Astrocyte of the spinal cord (primary cell): ENCODE measurements at regions not wholly inside any gene's neighbourhood (a gene's known extent, or its start where the extent isn't known, plus 50 kb on each side); places are given as distances from the start of the nearest gene placed in this dataset.

Experiments used
- DNase-seq: peaks from one replicate; pipeline ENCODE4 v3.0.0; 2011; ENCODE audit warnings: low read depth, low spot score
- H3K4me3 ChIP-seq: 2 replicates; pipeline ENCODE4 v1.5.1; 2011; ENCODE audit warnings: low read depth, mild to moderate bottlenecking, low read length, moderate library complexity
- CTCF ChIP-seq: IDR thresholded peaks from 2 replicates; pipeline ENCODE4 v1.5.1; 2012; ENCODE audit warnings: low read depth, mild to moderate bottlenecking, low read length, inconsistent platforms
- in situ Hi-C: cut with HindIII; loops from 2 replicates; pipeline ENCODE4 v1.10.0; 2017; ENCODE audit warnings: low sequenced_read_pairs

- in situ Hi-C loops = no loop called here
- no peak overlapping the region for H3K4me3 ChIP-seq
- no peak for DNase-seq
- no peak for TF ChIP-seq CTCF
Observed at GRCh38 chr14:84252706-84253105, 1277.2 kb upstream of the FLRT2 start.

GRCh38 chr14:84253326-84253725 is 1276.6 kb upstream of the FLRT2 start:
- in situ Hi-C loops = no loop called here
- no peak for TF ChIP-seq CTCF

GRCh38 chr14:84254290-84254689 is 1275.7 kb upstream of the FLRT2 start:
- in situ Hi-C loops = no loop called here
- TF ChIP-seq CTCF = no peak
- DNase-seq = no peak
- no peak overlapping the region for H3K4me3 ChIP-seq

More at GRCh38 chr14:84253326-84253725, 1276.6 kb upstream of the FLRT2 start:
- DNase-seq = no peak
- no peak overlapping the region for H3K4me3 ChIP-seq

- TF ChIP-seq CTCF = no peak
- in situ Hi-C loops = no loop called here
- no peak for DNase-seq
- H3K4me3 ChIP-seq = no peak overlapping the region
Observed at GRCh38 chr14:84262932-84263331, 1267.0 kb upstream of the FLRT2 start.

GRCh38 chr14:84272290-84272721 is 1257.6 kb upstream of the FLRT2 start:
- DNase-seq = no peak
- in situ Hi-C loops = no loop called here
- no peak overlapping the region for H3K4me3 ChIP-seq
- TF ChIP-seq CTCF = no peak

GRCh38 chr14:84273181-84273580 is 1256.8 kb upstream of the FLRT2 start:
- H3K4me3 ChIP-seq = no peak overlapping the region
- DNase-seq = no peak
- in situ Hi-C loops = no loop called here
- no peak for TF ChIP-seq CTCF

- in situ Hi-C loops = no loop called here
- TF ChIP-seq CTCF = no peak
- no peak for DNase-seq
- no peak overlapping the region for H3K4me3 ChIP-seq
Observed at GRCh38 chr14:84282618-84283017, 1247.3 kb upstream of the FLRT2 start.
